Astrocyte (in vitro differentiated cells and primary cell): ENCODE measurements at regions not wholly inside any gene's neighbourhood (a gene's known extent, or its start where the extent isn't known, plus 50 kb on each side); places are given as distances from the start of the nearest gene placed in this dataset.

Source experiments
- DNase-seq: peaks from one replicate; pipeline ENCODE4 v3.0.0-alpha.2; 2010; ENCODE audit warnings: low read depth
- FAIRE-seq: peaks from 2 replicates; lab custom pipeline; 2011; peaks lifted over from hg19 to GRCh38; lab: Jason Lieb, UNC
- H2AFZ ChIP-seq: 2 replicates; pipeline ENCODE4 v1.6.0; 2012; ENCODE audit warnings: low read depth, low read length, inconsistent platforms
- H3K27ac ChIP-seq: 2 replicates; pipeline ENCODE4 v1.5.1; 2011; ENCODE audit warnings: low read depth, low read length, inconsistent platforms
- H3K27me3 ChIP-seq: 2 replicates; pipeline ENCODE4 v1.6.0; 2011; ENCODE audit warnings: low read length, inconsistent platforms; ENCODE audit not compliant: insufficient read depth
- H3K36me3 ChIP-seq: 2 replicates; pipeline ENCODE4 v1.5.1; 2011; ENCODE audit warnings: low read length, inconsistent platforms; ENCODE audit not compliant: insufficient read depth
- H3K4me1 ChIP-seq: 2 replicates; pipeline ENCODE4 v1.5.1; 2011; ENCODE audit warnings: low read length, inconsistent platforms; ENCODE audit not compliant: insufficient read depth
- H3K4me2 ChIP-seq: 2 replicates; pipeline ENCODE4 v1.6.0; 2012; ENCODE audit warnings: low read length, inconsistent platforms
- H3K4me3 ChIP-seq: 2 replicates; pipeline ENCODE4 v1.5.1; 2011; ENCODE audit warnings: low read depth, mild to moderate bottlenecking, low read length, inconsistent platforms; ENCODE audit not compliant: insufficient read depth
- H3K79me2 ChIP-seq: 2 replicates; pipeline ENCODE4 v1.6.0; 2012; ENCODE audit warnings: mild to moderate bottlenecking, low read length, inconsistent platforms; ENCODE audit not compliant: insufficient read depth
- H3K9ac ChIP-seq: 2 replicates; pipeline ENCODE4 v1.6.0; 2012; ENCODE audit warnings: mild to moderate bottlenecking, low read length, inconsistent platforms
- H3K9me3 ChIP-seq: 2 replicates; pipeline ENCODE4 v1.5.1; 2012; ENCODE audit warnings: low read depth, mild to moderate bottlenecking, low read length, inconsistent platforms; ENCODE audit not compliant: insufficient read depth
- H4K20me1 ChIP-seq: 2 replicates; pipeline ENCODE4 v1.6.0; 2012; ENCODE audit warnings: low read length, inconsistent platforms; ENCODE audit not compliant: insufficient read depth
- H3K27ac Mint-ChIP-seq: one replicate; pipeline ENCODE4 v1.8.0; 2021; ENCODE audit warnings: mild to moderate bottlenecking, mixed read lengths; ENCODE audit not compliant: unreplicated experiment
- H3K27me3 Mint-ChIP-seq: one replicate; pipeline ENCODE4 v1.8.0; 2021; ENCODE audit warnings: low read depth, mixed read lengths; ENCODE audit not compliant: unreplicated experiment
- H3K36me3 Mint-ChIP-seq: one replicate; pipeline ENCODE4 v1.8.0; 2021; ENCODE audit warnings: low read depth, mixed read lengths; ENCODE audit not compliant: unreplicated experiment
- H3K4me1 Mint-ChIP-seq: one replicate; pipeline ENCODE4 v1.8.0; 2021; ENCODE audit warnings: low read depth, mixed read lengths; ENCODE audit not compliant: unreplicated experiment
- H3K4me3 Mint-ChIP-seq: one replicate; pipeline ENCODE4 v1.8.0; 2021; ENCODE audit warnings: mild to moderate bottlenecking, moderate library complexity, mixed read lengths; ENCODE audit not compliant: unreplicated experiment
- H3K9me3 Mint-ChIP-seq: one replicate; pipeline ENCODE4 v1.8.0; 2021; ENCODE audit warnings: mild to moderate bottlenecking, mixed read lengths; ENCODE audit not compliant: unreplicated experiment
- CTCF ChIP-seq: IDR thresholded peaks from 2 replicates; pipeline ENCODE4 v1.5.1; 2011; ENCODE audit warnings: low read depth, mild to moderate bottlenecking, inconsistent platforms, low read length, moderate library complexity; ENCODE audit not compliant: insufficient read depth
- EZH2 ChIP-seq: IDR thresholded peaks from 2 replicates; pipeline ENCODE4 v1.6.1; 2012; ENCODE audit warnings: mild to moderate bottlenecking, low read length, inconsistent platforms; ENCODE audit not compliant: insufficient read depth

GRCh38 chr9:22911632-22912031, 465.0 kb downstream of the DMRTA1 start:
- TF ChIP-seq CTCF (no peak), EZH2 (no peak)
- no peaks in the 10 kb centered on the region for H3K27me3 ChIP-seq
- Mint-ChIP-seq H3K27ac (no peak overlapping the region), H3K9me3 (no peaks in the 10 kb centered on the region), H3K4me3 (no peak overlapping the region), H3K4me1 (no peaks in the 10 kb centered on the region), H3K27me3 (no peaks in the 10 kb centered on the region), H3K36me3 (no peaks in the 10 kb centered on the region)
- no peaks in the 10 kb centered on the region for H3K9me3 ChIP-seq
- no peaks in the 10 kb centered on the region for H3K4me1 ChIP-seq
- H3K4me2 ChIP-seq, result no peak overlapping the region
- H3K4me3 ChIP-seq, result no peak overlapping the region
- H3K9ac ChIP-seq, result no peak overlapping the region
- H3K27ac ChIP-seq, result no peak overlapping the region
- no peaks in the 10 kb centered on the region for H3K36me3 ChIP-seq
- FAIRE-seq (no peak), DNase-seq (no peak)
- no peaks in the 10 kb centered on the region for H3K79me2 ChIP-seq
- no peak overlapping the region for H2AFZ ChIP-seq
- H4K20me1 ChIP-seq, result no peaks in the 10 kb centered on the region

- H3K4me1 ChIP-seq, result no peaks in the 10 kb centered on the region
- no peaks in the 10 kb centered on the region for H4K20me1 ChIP-seq
- no peaks in the 10 kb centered on the region for H3K4me1 Mint-ChIP-seq
- H3K4me3 Mint-ChIP-seq, result no peak overlapping the region
- no peak overlapping the region for H2AFZ ChIP-seq
- H3K79me2 ChIP-seq, result no peaks in the 10 kb centered on the region
- H3K36me3 Mint-ChIP-seq, result no peaks in the 10 kb centered on the region
- no peaks in the 10 kb centered on the region for H3K36me3 ChIP-seq
- no peaks in the 10 kb centered on the region for H3K9me3 ChIP-seq
- FAIRE-seq (no peak), DNase-seq (peak; percentile 0)
- no peaks in the 10 kb centered on the region for H3K27me3 Mint-ChIP-seq
- H3K27ac Mint-ChIP-seq, result no peak overlapping the region
- no peak overlapping the region for H3K27ac ChIP-seq
- H3K27me3 ChIP-seq, result no peaks in the 10 kb centered on the region
- TF ChIP-seq EZH2, result no peak
- TF ChIP-seq CTCF, result no peak
- H3K4me3 ChIP-seq, result no peak overlapping the region
- H3K4me2 ChIP-seq, result no peak overlapping the region
- no peak overlapping the region for H3K9ac ChIP-seq
- H3K9me3 Mint-ChIP-seq, result no peaks in the 10 kb centered on the region
Observed at GRCh38 chr9:22913026-22913425, 466.4 kb downstream of the DMRTA1 start.

GRCh38 chr9:22913518-22913917, 466.9 kb downstream of the DMRTA1 start:
- Histone ChIP-seq H4K20me1 (no peaks in the 10 kb centered on the region), H3K9ac (no peak overlapping the region), H3K27me3 (no peaks in the 10 kb centered on the region), H3K27ac (no peak overlapping the region), H3K79me2 (no peaks in the 10 kb centered on the region), H3K4me3 (no peak overlapping the region), H2AFZ (no peak overlapping the region), H3K36me3 (no peaks in the 10 kb centered on the region), H3K9me3 (no peaks in the 10 kb centered on the region), H3K4me1 (no peaks in the 10 kb centered on the region), H3K4me2 (no peak overlapping the region)
- H3K4me3 Mint-ChIP-seq, result no peak overlapping the region
- TF ChIP-seq EZH2, result no peak
- TF ChIP-seq CTCF, result no peak
- no peaks in the 10 kb centered on the region for H3K9me3 Mint-ChIP-seq
- no peak overlapping the region for H3K27ac Mint-ChIP-seq
- H3K27me3 Mint-ChIP-seq, result no peaks in the 10 kb centered on the region
- no peaks in the 10 kb centered on the region for H3K36me3 Mint-ChIP-seq
- no peaks in the 10 kb centered on the region for H3K4me1 Mint-ChIP-seq
- FAIRE-seq, result no peak
- DNase-seq, result no peak
